Right renal pelvis (tissue), 4 donors: ENCODE measurements at regions not wholly inside any gene's neighbourhood (a gene's known extent, or its start where the extent isn't known, plus 50 kb on each side); places are given as distances from the start of the nearest gene placed in this dataset.

Source experiments
- DNase-seq, 4 donors: peaks; one replicate each; pipeline ENCODE4 v3.0.0-alpha.2; 2013; ENCODE audit warnings: low read depth in 4 of 4, low spot score in 3 of 4, missing footprints in 1 of 4

DNA sequence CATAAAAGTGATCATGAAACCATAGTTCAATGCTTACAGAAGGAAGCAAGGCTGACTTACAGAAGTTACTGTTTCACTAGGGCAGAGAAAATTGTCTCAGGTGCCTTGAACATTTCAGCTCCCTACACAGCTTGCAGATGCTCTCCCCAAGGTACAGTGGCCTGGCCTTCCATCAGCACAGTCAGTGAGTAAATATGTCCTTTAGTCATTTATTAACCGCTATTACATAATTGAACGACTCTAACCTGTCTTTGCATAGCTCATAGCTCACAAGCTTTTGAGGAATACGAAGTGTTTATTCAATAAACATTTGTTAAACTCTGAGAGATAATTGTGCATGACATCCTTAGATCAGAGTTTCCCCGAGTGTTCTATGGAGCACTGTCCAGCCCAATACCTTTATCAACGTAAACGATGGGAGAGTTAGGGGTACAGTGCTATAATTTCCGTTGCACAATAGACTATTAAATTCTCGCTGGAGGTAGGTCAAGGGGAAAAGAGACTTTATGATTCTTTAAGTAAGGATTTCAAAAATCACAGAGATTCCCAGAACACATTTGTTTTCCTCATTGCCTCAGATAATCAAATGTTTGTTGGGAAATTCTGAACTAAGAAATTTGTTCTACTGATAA lies 677.8 kb downstream of the TSN start:
- peak in 1 of 4 donors; percentile 10 for DNase-seq

DNA sequence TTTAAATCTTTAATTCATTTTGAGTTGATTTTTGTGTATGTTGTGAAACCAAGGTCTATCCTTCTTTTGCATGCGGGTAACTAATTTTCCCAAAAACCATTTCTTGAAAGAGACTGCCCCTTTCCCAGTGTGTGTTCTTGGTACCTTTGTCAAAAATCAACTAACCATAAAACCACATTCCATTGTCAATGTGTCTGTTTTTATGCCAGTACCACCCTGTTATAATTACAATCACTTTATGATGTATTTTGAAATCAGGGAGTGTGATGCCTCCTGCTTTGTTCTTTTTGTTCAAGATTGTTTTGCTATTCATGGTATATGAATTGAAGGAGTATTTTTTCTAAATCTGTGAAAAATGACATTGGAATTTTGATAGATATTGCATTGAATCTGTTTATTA lies 689.6 kb downstream of the TSN start:
- no peak for DNase-seq

DNA sequence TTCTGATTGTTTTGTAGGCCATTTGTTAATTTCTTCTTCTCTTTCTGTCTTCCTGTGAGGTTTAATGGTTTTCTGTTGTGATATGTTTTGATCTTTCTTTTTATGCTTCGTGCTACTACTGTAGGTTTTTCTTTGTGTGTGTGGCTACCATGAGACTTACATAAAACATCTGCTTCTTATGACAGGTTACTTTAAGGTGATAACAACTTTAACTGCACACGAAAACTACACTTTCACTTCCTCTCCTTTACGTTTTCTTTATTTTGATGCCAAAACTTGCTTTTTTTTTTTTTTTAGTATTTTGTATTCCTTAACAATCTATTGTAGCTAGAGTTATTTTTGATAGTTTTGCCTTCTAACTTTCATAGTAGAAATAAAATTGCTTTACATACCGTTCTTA lies 691.3 kb downstream of the TSN start:
- DNase-seq, result no peak

- DNase-seq, result no peak
These were observed 691.8 kb downstream of the TSN start for GRCh38 chr2:122447237-122447636.

- DNase-seq, result no peak
These were observed 695.6 kb downstream of the TSN start for GRCh38 chr2:122451040-122451439.

GRCh38 chr2:122451697-122452096 lies 696.2 kb downstream of the TSN start:
- no peak for DNase-seq

- no peak for DNase-seq
These were observed 713.7 kb downstream of the TSN start for GRCh38 chr2:122469147-122469546.

DNA sequence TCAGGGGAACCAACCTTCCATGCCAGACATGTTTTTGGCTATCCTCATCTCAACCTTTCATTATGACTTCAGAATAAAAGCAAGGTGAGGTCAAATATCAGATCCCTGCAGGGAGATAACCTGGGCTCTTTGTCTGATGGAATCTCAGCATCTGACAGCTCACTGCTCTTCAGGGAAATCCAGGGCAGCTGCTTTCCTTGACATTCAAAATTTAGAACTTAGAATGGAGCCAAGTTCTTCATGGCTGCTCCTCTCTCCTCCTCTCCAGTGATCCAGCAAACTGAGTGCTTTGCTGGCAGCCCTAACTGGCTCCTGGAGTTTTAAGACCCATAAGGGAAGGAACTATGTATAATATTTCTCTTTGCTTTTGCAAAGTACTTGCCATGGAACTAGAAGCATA lies 716.3 kb downstream of the TSN start:
- no peak for DNase-seq

DNA sequence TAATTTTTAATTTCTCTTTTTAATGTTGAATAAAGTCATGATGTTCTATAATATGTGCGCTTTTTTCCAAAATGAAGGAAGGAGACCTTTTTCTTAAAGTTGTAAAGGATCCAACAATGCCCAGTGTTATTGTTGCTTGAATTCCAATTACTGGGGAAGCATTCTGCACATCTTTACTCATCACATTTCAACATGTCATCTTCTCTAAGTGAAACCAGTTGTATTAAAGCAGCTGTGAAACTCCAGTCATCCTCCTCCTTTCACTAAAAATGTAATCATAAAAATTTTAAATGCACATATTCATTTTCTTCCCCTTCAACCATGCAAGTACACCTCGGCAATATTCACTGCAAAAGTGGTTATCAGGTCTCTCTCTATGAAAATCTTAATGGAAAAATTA lies 722.7 kb downstream of the TSN start:
- no peak for DNase-seq

- DNase-seq, result no peak
These were observed 723.3 kb downstream of the TSN start for GRCh38 chr2:122478771-122479170.

DNA sequence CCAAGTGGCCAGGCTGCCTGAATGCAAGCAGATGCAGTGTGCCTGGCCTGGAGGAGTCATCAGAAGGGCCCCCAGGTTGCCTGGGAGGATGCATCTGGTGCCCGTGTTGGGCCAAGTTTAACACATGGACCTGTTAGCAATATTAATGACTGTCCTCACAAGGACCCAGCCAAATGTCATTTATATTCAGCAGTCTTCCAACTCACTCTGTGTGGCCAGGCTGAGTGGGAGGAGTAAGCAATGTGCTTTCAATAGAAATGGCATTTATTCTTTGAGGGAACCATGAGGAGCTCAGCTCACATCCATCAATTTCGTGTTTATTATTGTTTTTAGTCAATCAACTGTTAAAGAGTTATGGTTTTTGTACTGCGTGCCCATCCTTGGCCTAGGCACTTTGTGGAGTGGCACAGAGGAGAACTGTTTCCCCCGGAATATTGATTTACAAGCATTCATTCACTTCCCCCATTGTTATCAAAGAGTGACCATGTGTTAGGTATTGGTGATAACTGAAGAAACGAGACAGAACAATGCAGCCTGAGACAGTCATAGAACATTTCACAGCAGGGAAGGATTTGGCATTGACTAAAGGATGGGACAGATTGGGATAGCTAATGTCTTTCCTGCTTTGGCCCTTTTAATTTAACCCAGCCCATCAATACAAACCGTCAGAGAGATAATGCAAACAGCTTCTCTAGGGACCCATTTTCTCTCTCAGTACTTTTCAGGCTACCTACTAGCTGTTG lies 725.2 kb downstream of the TSN start:
- no peak for DNase-seq

GRCh38 chr2:122481244-122481622 lies 725.8 kb downstream of the TSN start:
- no peak for DNase-seq

DNA sequence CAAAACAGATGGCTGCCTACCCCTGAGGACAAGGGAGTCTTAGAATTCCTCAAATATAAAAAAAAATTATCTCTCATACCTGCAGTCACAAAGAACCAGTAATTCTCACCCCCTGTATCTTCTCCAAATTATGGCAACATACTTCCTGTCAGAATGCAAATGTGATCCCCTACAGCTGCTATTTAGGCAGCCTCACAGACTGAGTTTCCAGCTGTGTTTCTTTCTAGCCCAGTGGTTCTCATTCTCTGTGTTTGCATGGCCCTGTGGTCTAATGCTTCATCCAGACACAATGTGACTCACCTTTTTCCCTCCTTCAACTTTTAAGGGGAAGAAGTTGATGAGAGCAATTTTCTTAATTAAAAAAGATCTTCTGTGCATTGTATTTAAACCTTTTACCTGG lies 726.3 kb downstream of the TSN start:
- peak in 1 of 4 donors; percentile 5 for DNase-seq

GRCh38 chr2:122486086-122486485 lies 730.6 kb downstream of the TSN start:
- DNase-seq, result no peak

- DNase-seq, result no peak
These were observed 731.4 kb downstream of the TSN start for GRCh38 chr2:122486705-122487415.

- DNase-seq, result no peak
These were observed 735.6 kb downstream of the TSN start for GRCh38 chr2:122491011-122491410.

- DNase-seq, result no peak
These were observed 745.1 kb downstream of the TSN start for GRCh38 chr2:122500316-122501105.

DNA sequence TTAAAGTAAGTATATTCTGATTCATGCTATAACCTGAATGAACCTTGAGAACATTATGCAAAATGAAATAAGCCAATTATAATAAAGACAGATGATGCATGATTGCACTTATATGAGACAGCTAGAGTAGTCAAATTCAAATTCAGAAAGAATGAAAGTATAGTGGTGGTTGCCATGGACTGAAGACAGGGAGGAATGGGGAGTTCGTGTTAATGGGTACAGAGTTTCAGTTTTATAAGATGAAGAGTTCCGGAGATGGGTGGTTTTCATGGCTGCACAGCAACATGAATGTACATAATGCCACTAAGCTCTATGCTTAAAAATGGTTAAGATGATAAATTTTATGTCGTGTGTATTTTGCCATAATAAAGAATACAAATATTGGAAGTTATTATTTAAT lies 751.2 kb downstream of the TSN start:
- DNase-seq, result no peak

GRCh38 chr2:122507261-122507660 lies 751.8 kb downstream of the TSN start:
- DNase-seq, result no peak

GRCh38 chr2:122512091-122512490 lies 756.6 kb downstream of the TSN start:
- no peak for DNase-seq

GRCh38 chr2:122514451-122514996 lies 759.1 kb downstream of the TSN start:
- no peak for DNase-seq
